LNCAP (cell line): ENCODE measurements at regions not wholly inside any gene's neighbourhood (a gene's known extent, or its start where the extent isn't known, plus 50 kb on each side); places are given as distances from the start of the nearest gene placed in this dataset.

Experiments
- CTCF ChIP-seq: fragments of 450-650 bp; IDR thresholded peaks from 2 replicates; pipeline ENCODE4 v1.5.1; 2017; ENCODE audit warnings: mild to moderate bottlenecking

GRCh38 chr5:56507351-56507930 is 274.3 kb upstream of the ANKRD55 start:
- TF ChIP-seq CTCF = no peak

- TF ChIP-seq CTCF = no peak
Measured at GRCh38 chr5:56506211-56506965, 273.3 kb upstream of the ANKRD55 start.

- no peak for TF ChIP-seq CTCF
Measured at GRCh38 chr5:56503929-56504328, 270.8 kb upstream of the ANKRD55 start.

GRCh38 chr5:56501781-56502557 is 268.8 kb upstream of the ANKRD55 start:
- no peak for TF ChIP-seq CTCF

GRCh38 chr5:56499901-56500300 is 266.8 kb upstream of the ANKRD55 start:
- no peak for TF ChIP-seq CTCF

GRCh38 chr5:56499491-56499890 is 266.4 kb upstream of the ANKRD55 start:
- no peak for TF ChIP-seq CTCF

- no peak for TF ChIP-seq CTCF
Measured at GRCh38 chr5:56498759-56499395, 265.7 kb upstream of the ANKRD55 start.
